ENCODE measurements at regions not wholly inside any gene's neighbourhood (a gene's known extent, or its start where the extent isn't known, plus 50 kb on each side); places are given as distances from the start of the nearest gene placed in this dataset.

DNA sequence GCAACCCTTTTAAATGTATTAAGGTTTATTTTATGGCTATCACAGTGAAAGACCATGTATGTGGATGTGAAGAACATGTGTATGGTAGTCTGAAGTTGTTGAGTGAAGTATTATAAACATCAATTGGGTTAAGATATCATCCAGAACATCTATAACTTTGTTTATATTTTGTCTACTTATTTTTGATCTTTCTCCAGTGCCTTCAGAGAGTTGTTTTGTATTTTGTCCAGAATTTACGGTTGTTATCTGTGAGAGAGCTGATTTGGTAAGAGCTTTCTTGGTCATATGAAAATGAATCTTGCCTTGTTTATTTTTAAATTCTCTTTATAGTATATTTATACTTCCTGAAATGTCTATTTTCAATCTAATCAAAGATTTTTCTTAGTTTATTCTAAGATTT, 573.7 kb upstream of the POU3F3 start:
- TF ChIP-seq ZBTB7A (IDR thresholded peaks at IDR 0.05; ENCODE audit: low read depth), result no peak
- no peak for TF ChIP-seq TEAD4 (IDR thresholded peaks at IDR 0.05)
- no peak for TF ChIP-seq RAD21 (IDR thresholded peaks at IDR 0.05; ENCODE audit: low read depth)
- TF ChIP-seq TCF12 (IDR thresholded peaks at IDR 0.05; ENCODE audit: low read depth), result no peak
- TF ChIP-seq CREB1 (IDR thresholded peaks at IDR 0.05; ENCODE audit: low read depth), result no peak
- TF ChIP-seq YY1 (IDR thresholded peaks at IDR 0.05; ENCODE audit: low read depth), result no peak
- TF ChIP-seq NFIC (IDR thresholded peaks at IDR 0.05), result no peak
- TF ChIP-seq, protein P1, sequence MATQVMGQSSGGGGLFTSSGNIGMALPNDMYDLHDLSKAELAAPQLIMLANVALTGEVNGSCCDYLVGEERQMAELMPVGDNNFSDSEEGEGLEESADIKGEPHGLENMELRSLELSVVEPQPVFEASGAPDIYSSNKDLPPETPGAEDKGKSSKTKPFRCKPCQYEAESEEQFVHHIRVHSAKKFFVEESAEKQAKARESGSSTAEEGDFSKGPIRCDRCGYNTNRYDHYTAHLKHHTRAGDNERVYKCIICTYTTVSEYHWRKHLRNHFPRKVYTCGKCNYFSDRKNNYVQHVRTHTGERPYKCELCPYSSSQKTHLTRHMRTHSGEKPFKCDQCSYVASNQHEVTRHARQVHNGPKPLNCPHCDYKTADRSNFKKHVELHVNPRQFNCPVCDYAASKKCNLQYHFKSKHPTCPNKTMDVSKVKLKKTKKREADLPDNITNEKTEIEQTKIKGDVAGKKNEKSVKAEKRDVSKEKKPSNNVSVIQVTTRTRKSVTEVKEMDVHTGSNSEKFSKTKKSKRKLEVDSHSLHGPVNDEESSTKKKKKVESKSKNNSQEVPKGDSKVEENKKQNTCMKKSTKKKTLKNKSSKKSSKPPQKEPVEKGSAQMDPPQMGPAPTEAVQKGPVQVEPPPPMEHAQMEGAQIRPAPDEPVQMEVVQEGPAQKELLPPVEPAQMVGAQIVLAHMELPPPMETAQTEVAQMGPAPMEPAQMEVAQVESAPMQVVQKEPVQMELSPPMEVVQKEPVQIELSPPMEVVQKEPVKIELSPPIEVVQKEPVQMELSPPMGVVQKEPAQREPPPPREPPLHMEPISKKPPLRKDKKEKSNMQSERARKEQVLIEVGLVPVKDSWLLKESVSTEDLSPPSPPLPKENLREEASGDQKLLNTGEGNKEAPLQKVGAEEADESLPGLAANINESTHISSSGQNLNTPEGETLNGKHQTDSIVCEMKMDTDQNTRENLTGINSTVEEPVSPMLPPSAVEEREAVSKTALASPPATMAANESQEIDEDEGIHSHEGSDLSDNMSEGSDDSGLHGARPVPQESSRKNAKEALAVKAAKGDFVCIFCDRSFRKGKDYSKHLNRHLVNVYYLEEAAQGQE (IDR thresholded peaks at IDR 0.05; ENCODE audit: low read depth), result no peak
- TF ChIP-seq TAF1 (IDR thresholded peaks at IDR 0.05; ENCODE audit: low read depth), result no peak
- TF ChIP-seq EP300 (IDR thresholded peaks at IDR 0.05; ENCODE audit: borderline replicate concordance), result no peak
- TF ChIP-seq, protein P2, sequence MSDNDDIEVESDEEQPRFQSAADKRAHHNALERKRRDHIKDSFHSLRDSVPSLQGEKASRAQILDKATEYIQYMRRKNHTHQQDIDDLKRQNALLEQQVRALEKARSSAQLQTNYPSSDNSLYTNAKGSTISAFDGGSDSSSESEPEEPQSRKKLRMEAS (IDR thresholded peaks at IDR 0.05), result no peak
- no peak for TF ChIP-seq FOXM1 (IDR thresholded peaks at IDR 0.05; ENCODE audit: borderline replicate concordance, low read depth)
- no peak for TF ChIP-seq CEBPB (IDR thresholded peaks at IDR 0.05)
- no peak for TF ChIP-seq EGR1 (IDR thresholded peaks at IDR 0.05)
- TF ChIP-seq, protein P3, sequence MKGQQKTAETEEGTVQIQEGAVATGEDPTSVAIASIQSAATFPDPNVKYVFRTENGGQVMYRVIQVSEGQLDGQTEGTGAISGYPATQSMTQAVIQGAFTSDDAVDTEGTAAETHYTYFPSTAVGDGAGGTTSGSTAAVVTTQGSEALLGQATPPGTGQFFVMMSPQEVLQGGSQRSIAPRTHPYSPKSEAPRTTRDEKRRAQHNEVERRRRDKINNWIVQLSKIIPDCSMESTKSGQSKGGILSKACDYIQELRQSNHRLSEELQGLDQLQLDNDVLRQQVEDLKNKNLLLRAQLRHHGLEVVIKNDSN (IDR thresholded peaks at IDR 0.05), result no peak

DNA sequence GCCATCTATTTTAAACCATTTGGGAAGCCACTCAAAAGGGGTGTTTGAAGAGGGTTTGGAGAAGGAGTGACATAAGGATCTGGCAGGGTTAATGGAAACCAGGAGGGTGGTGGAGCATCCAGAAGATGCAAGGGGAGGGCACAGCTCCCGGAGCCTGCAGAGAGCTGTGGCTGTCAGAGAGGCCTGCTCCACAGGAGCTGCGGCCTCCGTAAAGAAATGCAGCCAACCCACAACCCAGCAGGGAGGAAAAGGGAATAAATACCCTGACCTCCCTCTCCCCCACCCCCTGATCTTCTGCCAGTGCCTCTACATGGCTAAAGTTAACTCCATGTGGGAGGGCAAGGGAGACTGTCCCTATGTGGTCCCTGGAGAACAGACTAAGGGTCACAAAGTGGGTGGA, 567.1 kb upstream of the POU3F3 start:
- TF ChIP-seq YY1 (IDR thresholded peaks at IDR 0.05; ENCODE audit: low read depth) (no peak), ZBTB7A (IDR thresholded peaks at IDR 0.05; ENCODE audit: low read depth) (no peak), RAD21 (IDR thresholded peaks at IDR 0.05; ENCODE audit: low read depth) (no peak), TEAD4 (IDR thresholded peaks at IDR 0.05) (no peak), TAF1 (IDR thresholded peaks at IDR 0.05; ENCODE audit: low read depth) (no peak), NFIC (IDR thresholded peaks at IDR 0.05) (no peak)
- TF ChIP-seq, protein P2 (IDR thresholded peaks at IDR 0.05), result no peak

DNA sequence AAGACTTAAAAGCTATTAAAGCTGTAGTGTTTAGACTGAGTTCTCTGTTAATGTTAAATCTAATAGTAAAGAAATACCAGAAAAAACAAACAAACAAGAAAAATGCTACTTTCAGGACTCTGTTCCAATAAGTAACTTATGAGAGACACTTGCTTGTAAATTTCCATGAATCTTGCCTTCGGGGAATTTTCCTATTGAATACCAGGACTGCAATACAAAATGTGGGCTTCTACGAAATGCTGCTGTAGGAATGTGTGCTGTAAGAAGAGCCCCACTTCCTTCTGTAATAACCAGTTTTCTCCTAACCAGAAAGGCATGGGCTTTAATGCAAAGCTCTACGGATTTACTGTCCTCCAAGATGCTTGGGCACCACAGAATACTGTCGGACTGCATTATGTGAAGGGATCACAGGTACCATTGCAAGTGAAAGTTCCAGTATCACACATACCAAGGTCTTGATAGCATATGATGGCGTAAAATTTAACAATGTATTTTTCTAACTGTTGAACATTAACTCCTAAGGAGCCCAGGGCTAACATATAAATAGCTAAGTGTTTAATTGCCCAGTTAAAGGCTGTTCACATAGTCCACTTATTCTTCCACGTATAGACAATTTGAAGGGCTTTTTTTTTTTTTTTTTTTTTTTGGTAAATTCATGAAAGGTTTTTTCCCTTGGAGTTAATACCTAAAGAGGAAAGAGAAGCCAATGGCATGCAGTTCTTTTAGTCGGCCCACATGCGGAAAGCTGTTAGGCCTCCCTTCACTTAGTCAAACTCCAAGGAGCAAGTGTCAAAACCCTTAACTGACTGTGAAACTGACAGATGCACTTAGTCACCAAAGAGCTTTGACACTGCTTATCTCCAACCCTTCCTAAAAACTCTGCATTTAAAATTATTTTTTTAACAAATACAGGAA, 564.0 kb upstream of the POU3F3 start:
- TF ChIP-seq CREB1 (IDR thresholded peaks at IDR 0.05; ENCODE audit: low read depth) (no peak), EGR1 (IDR thresholded peaks at IDR 0.05) (no peak), EP300 (IDR thresholded peaks at IDR 0.05; ENCODE audit: borderline replicate concordance) (no peak), TEAD4 (IDR thresholded peaks at IDR 0.05) (no peak), NFIC (IDR thresholded peaks at IDR 0.05) (no peak), FOXM1 (IDR thresholded peaks at IDR 0.05; ENCODE audit: borderline replicate concordance, low read depth) (no peak), CEBPB (IDR thresholded peaks at IDR 0.05) (no peak), TAF1 (IDR thresholded peaks at IDR 0.05; ENCODE audit: low read depth) (no peak), RAD21 (IDR thresholded peaks at IDR 0.05; ENCODE audit: low read depth) (no peak), YY1 (IDR thresholded peaks at IDR 0.05; ENCODE audit: low read depth) (no peak), TCF12 (IDR thresholded peaks at IDR 0.05; ENCODE audit: low read depth) (no peak), ZBTB7A (IDR thresholded peaks at IDR 0.05; ENCODE audit: low read depth) (no peak)
- TF ChIP-seq, protein P3 (IDR thresholded peaks at IDR 0.05), result no peak
- TF ChIP-seq, protein P2 (IDR thresholded peaks at IDR 0.05), result no peak
- TF ChIP-seq, protein P1 (IDR thresholded peaks at IDR 0.05; ENCODE audit: low read depth), result no peak

DNA sequence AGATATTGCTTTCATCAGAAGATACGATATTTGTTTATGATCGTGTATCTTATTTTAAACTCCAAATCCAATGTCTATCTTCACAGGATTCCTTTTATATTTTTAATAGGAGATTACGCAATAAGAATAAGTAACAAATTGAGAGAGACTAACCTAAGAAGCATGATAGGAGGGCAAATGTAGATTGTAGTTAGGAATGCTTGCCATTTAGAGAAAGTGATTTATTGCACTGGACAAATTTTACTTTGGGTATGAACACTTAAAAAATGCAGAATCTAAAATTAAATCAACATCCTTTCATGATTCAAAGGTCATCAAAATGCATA, 563.4 kb upstream of the POU3F3 start:
- TF ChIP-seq CEBPB (IDR thresholded peaks at IDR 0.05), result peak; percentile 36; the same call in 1 of the 2 replicates
- TF ChIP-seq, protein P3 (IDR thresholded peaks at IDR 0.05), result no peak

DNA sequence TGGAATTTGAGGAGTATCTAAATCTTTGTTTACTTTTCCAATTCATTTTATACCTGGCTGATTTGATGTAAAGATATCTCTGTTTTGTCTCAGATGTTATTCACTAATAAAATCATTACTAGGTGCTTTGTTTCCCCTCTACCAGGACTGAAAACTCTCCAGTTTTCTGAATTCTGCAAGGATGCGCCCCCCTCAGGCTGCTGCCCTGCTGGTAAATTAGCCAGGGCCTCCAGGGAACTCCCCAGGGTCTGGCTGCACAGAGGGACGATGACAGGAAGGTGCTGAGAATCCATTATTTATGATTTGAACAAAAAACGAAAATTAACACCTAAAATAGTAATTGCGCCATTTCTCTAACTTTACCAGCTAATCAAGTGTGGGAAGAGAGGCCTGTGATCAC, 541.2 kb upstream of the POU3F3 start:
- TF ChIP-seq TCF12 (IDR thresholded peaks at IDR 0.05; ENCODE audit: low read depth) (no peak), CREB1 (IDR thresholded peaks at IDR 0.05; ENCODE audit: low read depth) (no peak), YY1 (IDR thresholded peaks at IDR 0.05; ENCODE audit: low read depth) (no peak), NFIC (IDR thresholded peaks at IDR 0.05) (no peak), FOXM1 (IDR thresholded peaks at IDR 0.05; ENCODE audit: borderline replicate concordance, low read depth) (no peak), EGR1 (IDR thresholded peaks at IDR 0.05) (no peak), ZBTB7A (IDR thresholded peaks at IDR 0.05; ENCODE audit: low read depth) (no peak), TAF1 (IDR thresholded peaks at IDR 0.05; ENCODE audit: low read depth) (no peak), EP300 (IDR thresholded peaks at IDR 0.05; ENCODE audit: borderline replicate concordance) (no peak), CEBPB (IDR thresholded peaks at IDR 0.05) (no peak), TEAD4 (IDR thresholded peaks at IDR 0.05) (no peak), RAD21 (IDR thresholded peaks at IDR 0.05; ENCODE audit: low read depth) (no peak)
- TF ChIP-seq, protein P1 (IDR thresholded peaks at IDR 0.05; ENCODE audit: low read depth), result no peak
- TF ChIP-seq, protein P3 (IDR thresholded peaks at IDR 0.05), result no peak
- TF ChIP-seq, protein P2 (IDR thresholded peaks at IDR 0.05), result no peak
